Transverse colon (tissue), 4 donors: ENCODE measurements at regions not wholly inside any gene's neighbourhood (a gene's known extent, or its start where the extent isn't known, plus 50 kb on each side); places are given as distances from the start of the nearest gene placed in this dataset.

Experiments
- CTCF ChIP-seq, 5 experiments: fragments of 200-600 bp in 3 of 5; fragments of 450-650 bp in 2 of 5; sonication (generic) in 3 of 5; IDR thresholded peaks; 1 replicate in 2 of 5; 2 replicates in 3 of 5; pipeline ENCODE4 v1.5.1; 2016 to 2017; ENCODE audit warnings: antibody characterized with exemption in 5 of 5, inconsistent platforms in 3 of 5, mild to moderate bottlenecking in 2 of 5, moderate library complexity in 1 of 5
- POLR2A ChIP-seq: fragments of 450-650 bp; IDR thresholded peaks from one replicate; pipeline ENCODE4 v1.6.1; 2016; ENCODE audit warnings: antibody characterized with exemption, mild to moderate bottlenecking, moderate library complexity
- POLR2AphosphoS5 ChIP-seq, 3 donors: sonication (generic); formaldehyde crosslinking; IDR thresholded peaks; one replicate each; pipeline ENCODE4 v1.6.1; 2016; ENCODE audit warnings: antibody characterized with exemption in 3 of 3

- TF ChIP-seq CTCF (IDR thresholded peaks at IDR 0.05) (no peak), POLR2A (no peak), POLR2AphosphoS5 (IDR thresholded peaks at IDR 0.05) (no peak)
Measured at GRCh38 chr2:236336575-236337464, 72.6 kb upstream of the ASB18 start.
